Transverse colon (tissue), 4 donors: ENCODE measurements at regions not wholly inside any gene's neighbourhood (a gene's known extent, or its start where the extent isn't known, plus 50 kb on each side); places are given as distances from the start of the nearest gene placed in this dataset.

ENCODE experiments used
- DNase-seq: peaks from one replicate; pipeline ENCODE4 v3.0.0-alpha.2; 2019
- H3K27ac ChIP-seq, 4 donors: fragments of 200-600 bp; sonication (generic); 2 replicates each; pipeline ENCODE4 v1.5.1; 2016 to 2018; ENCODE audit warnings: inconsistent platforms in 4 of 4
- H3K27me3 ChIP-seq: fragments of 200-600 bp; sonication (generic); 2 replicates; pipeline ENCODE4 v1.5.1; 2017; ENCODE audit warnings: inconsistent platforms
- H3K36me3 ChIP-seq, 4 donors: fragments of 200-600 bp; sonication (generic); 2 replicates each; pipeline ENCODE4 v1.5.1; 2017 to 2019; ENCODE audit warnings: inconsistent platforms in 4 of 4
- H3K4me1 ChIP-seq, 4 donors: fragments of 200-600 bp; sonication (generic); 2 replicates each; pipeline ENCODE4 v1.5.1; 2017 to 2020; ENCODE audit warnings: inconsistent platforms in 4 of 4
- H3K4me3 ChIP-seq, 4 donors: fragments of 200-600 bp; sonication (generic); 1 replicate in 1 of 4; 2 replicates in 3 of 4; pipeline versions ENCODE4 v1.5.1 to v1.6.1; 2017 to 2019; ENCODE audit warnings: inconsistent platforms in 4 of 4
- H3K9me3 ChIP-seq, 2 donors: fragments of 200-600 bp; sonication (generic); 2 replicates each; pipeline ENCODE4 v1.5.1; 2017 to 2019; ENCODE audit warnings: inconsistent platforms in 2 of 2
- EP300 ChIP-seq: sonication (generic); formaldehyde crosslinking; IDR thresholded peaks from one replicate; pipeline ENCODE4 v1.6.1; 2017; ENCODE audit warnings: antibody characterized with exemption, low read depth
- POLR2A ChIP-seq: fragments of 450-650 bp; IDR thresholded peaks from one replicate; pipeline ENCODE4 v1.6.1; 2016; ENCODE audit warnings: antibody characterized with exemption, mild to moderate bottlenecking, moderate library complexity
- POLR2AphosphoS5 ChIP-seq, 3 donors: sonication (generic); formaldehyde crosslinking; IDR thresholded peaks; one replicate each; pipeline ENCODE4 v1.6.1; 2016; ENCODE audit warnings: antibody characterized with exemption in 3 of 3
- WGBS, 2 donors: methylation state at CpG; one replicate each; pipeline ENCODE4 v1.1.5; 2018; ENCODE audit warnings: low coverage in 1 of 2; 5-methylcytosine and 5-hydroxymethylcytosine counted together
- in situ Hi-C, 4 donors: fragments of 200-750 bp; cut with MboI; loops; one replicate each; pipeline versions ENCODE4 v1.15.0 to v1.15.1; 2017; ENCODE audit warnings: low sequenced_read_pairs in 3 of 4, low pct_ligation_motif_present in 1 of 4, low pct_unique_long_range_greater_than_20kb in 1 of 4
- intact Hi-C: fragments of 100-400 bp; cut with DNase I; formaldehyde crosslinking; loops from one replicate; pipeline ENCODE4 v1.15.1; 2023; ENCODE audit warnings: low total_unique reads
- TF ChIP-seq, protein P1 (sequence below), 5 experiments: fragments of 200-600 bp in 3 of 5; fragments of 450-650 bp in 2 of 5; sonication (generic) in 3 of 5; IDR thresholded peaks; 1 replicate in 2 of 5; 2 replicates in 3 of 5; pipeline ENCODE4 v1.5.1; 2016 to 2017; ENCODE audit warnings: antibody characterized with exemption in 5 of 5, inconsistent platforms in 3 of 5, mild to moderate bottlenecking in 2 of 5, moderate library complexity in 1 of 5

- intact Hi-C loops (no loop called here), in situ Hi-C loops (no loop called here)
- Histone ChIP-seq H3K27me3 (no peaks in the 10 kb centered on the region), H3K4me3 (no peak overlapping the region), H3K4me1 (no peaks in the 10 kb centered on the region), H3K9me3 (no peaks in the 10 kb centered on the region), H3K36me3 (no peaks in the 10 kb centered on the region), H3K27ac (no peak overlapping the region)
- DNase-seq: no peak
- TF ChIP-seq, protein P1, sequence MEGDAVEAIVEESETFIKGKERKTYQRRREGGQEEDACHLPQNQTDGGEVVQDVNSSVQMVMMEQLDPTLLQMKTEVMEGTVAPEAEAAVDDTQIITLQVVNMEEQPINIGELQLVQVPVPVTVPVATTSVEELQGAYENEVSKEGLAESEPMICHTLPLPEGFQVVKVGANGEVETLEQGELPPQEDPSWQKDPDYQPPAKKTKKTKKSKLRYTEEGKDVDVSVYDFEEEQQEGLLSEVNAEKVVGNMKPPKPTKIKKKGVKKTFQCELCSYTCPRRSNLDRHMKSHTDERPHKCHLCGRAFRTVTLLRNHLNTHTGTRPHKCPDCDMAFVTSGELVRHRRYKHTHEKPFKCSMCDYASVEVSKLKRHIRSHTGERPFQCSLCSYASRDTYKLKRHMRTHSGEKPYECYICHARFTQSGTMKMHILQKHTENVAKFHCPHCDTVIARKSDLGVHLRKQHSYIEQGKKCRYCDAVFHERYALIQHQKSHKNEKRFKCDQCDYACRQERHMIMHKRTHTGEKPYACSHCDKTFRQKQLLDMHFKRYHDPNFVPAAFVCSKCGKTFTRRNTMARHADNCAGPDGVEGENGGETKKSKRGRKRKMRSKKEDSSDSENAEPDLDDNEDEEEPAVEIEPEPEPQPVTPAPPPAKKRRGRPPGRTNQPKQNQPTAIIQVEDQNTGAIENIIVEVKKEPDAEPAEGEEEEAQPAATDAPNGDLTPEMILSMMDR (IDR thresholded peaks at IDR 0.05): no peak
- TF ChIP-seq EP300: no peak
- no peak for TF ChIP-seq POLR2AphosphoS5 (IDR thresholded peaks at IDR 0.05)
- no peak for TF ChIP-seq POLR2A
- 90 to 100% methylated on average over 1 of the region's 1 CpG for WGBS, 2 donors
These were observed 204.1 kb upstream of the VRK2 start for GRCh38 chr2:57842531-57842930.

GRCh38 chr2:57843158-57843557 is 203.4 kb upstream of the VRK2 start:
- intact Hi-C loops: no loop called here
- in situ Hi-C loops: no loop called here
- Histone ChIP-seq H3K4me1 (no peaks in the 10 kb centered on the region), H3K27ac (no peak overlapping the region), H3K36me3 (no peaks in the 10 kb centered on the region), H3K9me3 (no peaks in the 10 kb centered on the region), H3K4me3 (no peak overlapping the region), H3K27me3 (no peaks in the 10 kb centered on the region)
- TF ChIP-seq POLR2A: no peak
- TF ChIP-seq, protein P1 (IDR thresholded peaks at IDR 0.05): no peak
- TF ChIP-seq POLR2AphosphoS5 (IDR thresholded peaks at IDR 0.05): no peak
- 72 to 90% methylated on average over 3 of the region's 3 CpGs for WGBS, 2 donors
- no peak for DNase-seq

- Histone ChIP-seq H3K4me1 (no peaks in the 10 kb centered on the region), H3K27ac (no peak overlapping the region), H3K4me3 (no peak overlapping the region), H3K9me3 (no peaks in the 10 kb centered on the region), H3K36me3 (no peaks in the 10 kb centered on the region), H3K27me3 (no peaks in the 10 kb centered on the region)
- in situ Hi-C loops (no loop called here), intact Hi-C loops (no loop called here)
- TF ChIP-seq POLR2A: no peak
- TF ChIP-seq, protein P1 (IDR thresholded peaks at IDR 0.05): no peak
- TF ChIP-seq EP300: no peak
- TF ChIP-seq POLR2AphosphoS5 (IDR thresholded peaks at IDR 0.05): no peak
- no peak for DNase-seq
- 40 to 81% methylated on average over 2 to 4 of the region's 4 CpGs for WGBS, 2 donors
These were observed 197.9 kb upstream of the VRK2 start for GRCh38 chr2:57848723-57849122.

DNA sequence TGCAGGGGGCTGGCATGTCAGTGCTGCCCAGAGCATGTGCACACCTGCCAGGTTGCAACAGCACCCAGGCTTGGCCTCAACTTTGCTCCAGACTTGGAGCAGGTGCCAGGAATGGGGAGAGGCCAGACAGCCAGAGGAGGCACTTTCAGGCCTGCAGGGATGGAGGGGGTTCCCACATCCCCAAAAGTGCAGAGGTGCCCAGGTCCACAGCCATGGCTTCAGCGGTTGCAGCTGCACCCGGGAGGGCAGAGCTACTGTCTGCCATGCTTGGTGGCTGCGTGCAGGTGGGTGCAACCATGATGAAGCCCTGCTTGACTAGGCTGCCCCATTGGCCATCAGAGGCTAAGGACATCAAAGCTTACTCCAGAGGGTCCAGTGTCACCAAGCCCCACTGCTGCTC is 196.8 kb upstream of the VRK2 start:
- TF ChIP-seq POLR2A: no peak
- TF ChIP-seq EP300: no peak
- TF ChIP-seq POLR2AphosphoS5 (IDR thresholded peaks at IDR 0.05): no peak
- TF ChIP-seq, protein P1 (IDR thresholded peaks at IDR 0.05): no peak
- no peaks in the 10 kb centered on the region for H3K4me1 ChIP-seq
- H3K4me3 ChIP-seq: no peak overlapping the region
- intact Hi-C loops: no loop called here
- H3K27ac ChIP-seq: no peak overlapping the region
- H3K27me3 ChIP-seq: no peaks in the 10 kb centered on the region
- in situ Hi-C loops: no loop called here
- no peaks in the 10 kb centered on the region for H3K36me3 ChIP-seq
- DNase-seq: no peak
- 96% methylated on average over 3 of the region's 3 CpGs; no CpG with 5 or more reads in 1 of the 2 donors for WGBS, 2 donors
- no peaks in the 10 kb centered on the region for H3K9me3 ChIP-seq
